HepG2 (cell line): ENCODE measurements at regions not wholly inside any gene's neighbourhood (a gene's known extent, or its start where the extent isn't known, plus 50 kb on each side); places are given as distances from the start of the nearest gene placed in this dataset.

Experiments used
- JUN ChIP-seq: sonication (generic); formaldehyde crosslinking; IDR thresholded peaks from 2 replicates; pipeline ENCODE4 v1.4.0; 2020; ENCODE audit warnings: mild to moderate bottlenecking, missing genetic modification reagents
- REXO4 ChIP-seq: sonication (generic); formaldehyde crosslinking; IDR thresholded peaks from 2 replicates; pipeline ENCODE4 v1.8.0; 2022; ENCODE audit warnings: missing genetic modification reagents, mild to moderate bottlenecking, borderline replicate concordance
- ZNF563 ChIP-seq: sonication (generic); formaldehyde crosslinking; IDR thresholded peaks from 2 replicates; pipeline ENCODE4 v1.8.0; 2022; ENCODE audit warnings: mild to moderate bottlenecking, moderate library complexity, missing genetic modification reagents

DNA sequence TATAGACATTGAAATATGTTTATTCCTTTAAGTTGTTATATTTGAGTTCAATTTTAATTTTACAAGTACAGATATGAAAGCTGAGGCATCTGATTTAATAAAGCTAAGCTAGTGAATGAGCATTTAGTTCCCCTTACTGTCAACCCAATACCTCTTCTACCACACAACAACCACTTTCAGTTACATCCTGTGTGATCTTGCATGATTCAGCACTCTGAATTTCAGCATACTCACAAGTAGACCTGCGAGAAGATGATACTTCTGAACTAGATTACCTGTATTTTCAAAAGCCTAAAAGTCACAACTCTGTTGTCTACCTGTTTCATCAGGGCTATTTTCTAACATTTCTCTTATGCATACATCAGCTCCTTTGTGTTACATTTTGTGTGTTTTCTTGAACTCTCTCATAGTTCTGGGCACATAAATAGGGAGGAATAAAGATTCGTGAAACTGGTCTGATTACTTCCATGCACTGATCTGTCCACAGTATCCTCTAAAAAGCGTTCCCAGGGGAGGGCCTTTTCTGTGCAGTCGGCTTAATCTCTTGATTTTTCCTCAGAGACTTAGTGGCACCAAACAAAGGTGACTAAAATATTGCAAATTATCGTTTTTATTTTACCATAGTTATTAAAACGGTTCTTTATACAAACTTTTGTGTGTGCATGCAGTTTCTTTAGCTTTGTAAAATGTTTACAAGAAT is 2025.5 kb upstream of the NUDT12 start:
- TF ChIP-seq REXO4 (CRISPR knock-in tag): no peak
- no peak for TF ChIP-seq JUN
- TF ChIP-seq ZNF563 (CRISPR knock-in tag): no peak
